Activated CD4-positive, alpha-beta T cell treated with anti-CD3 and anti-CD28 coated beads, Interleukin-2, amount 50 U/mL, for 4 hours (primary cell): ENCODE measurements at regions not wholly inside any gene's neighbourhood (a gene's known extent, or its start where the extent isn't known, plus 50 kb on each side); places are given as distances from the start of the nearest gene placed in this dataset.

Experiments used
- DNase-seq, 2 experiments: peaks; one replicate each; pipeline ENCODE4 v3.0.0-alpha.2; 2020

- DNase-seq = no peak
Measured at GRCh38 chr10:44083719-44084400, 301.0 kb downstream of the CXCL12 start.

DNA sequence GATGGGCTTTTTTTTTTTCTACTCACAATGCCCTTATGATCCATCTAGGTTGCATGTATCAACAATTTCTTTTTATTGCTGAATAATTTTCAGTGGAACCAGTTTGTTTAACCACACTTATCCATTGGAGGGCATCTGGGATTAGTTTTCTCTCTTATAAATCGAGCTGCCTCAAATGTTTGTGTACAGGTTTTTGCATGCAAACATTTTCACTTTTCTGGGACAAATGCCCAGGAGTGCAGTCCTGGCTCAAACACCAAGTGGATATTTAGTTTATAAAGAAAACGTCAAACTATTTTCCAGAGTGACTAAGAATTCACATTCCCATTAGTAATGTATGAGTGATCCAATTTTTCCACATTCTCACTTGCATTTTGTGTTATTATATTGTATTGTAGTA, 313.4 kb downstream of the CXCL12 start:
- DNase-seq = no peak

- DNase-seq = no peak
Measured at GRCh38 chr10:44070282-44070681, 314.6 kb downstream of the CXCL12 start.

DNA sequence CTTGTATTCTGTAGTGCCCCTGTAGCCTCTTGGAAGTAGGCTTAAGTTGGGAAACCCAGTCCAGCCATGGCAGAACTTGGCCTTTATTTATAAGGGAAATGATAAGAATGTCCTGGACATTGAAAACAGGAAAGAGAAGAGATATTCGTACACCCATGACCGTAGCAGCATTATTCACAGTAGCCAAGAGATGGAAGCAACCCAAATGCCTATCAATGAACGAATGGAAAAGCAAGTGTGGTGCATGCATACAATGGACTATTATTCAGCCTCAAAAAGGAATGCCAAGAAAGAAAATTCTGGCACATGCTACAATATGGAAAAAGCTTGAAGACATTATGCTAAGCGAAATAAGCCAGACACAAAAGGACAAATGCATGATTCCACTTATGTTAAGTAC, 315.3 kb downstream of the CXCL12 start:
- no peak for DNase-seq

DNA sequence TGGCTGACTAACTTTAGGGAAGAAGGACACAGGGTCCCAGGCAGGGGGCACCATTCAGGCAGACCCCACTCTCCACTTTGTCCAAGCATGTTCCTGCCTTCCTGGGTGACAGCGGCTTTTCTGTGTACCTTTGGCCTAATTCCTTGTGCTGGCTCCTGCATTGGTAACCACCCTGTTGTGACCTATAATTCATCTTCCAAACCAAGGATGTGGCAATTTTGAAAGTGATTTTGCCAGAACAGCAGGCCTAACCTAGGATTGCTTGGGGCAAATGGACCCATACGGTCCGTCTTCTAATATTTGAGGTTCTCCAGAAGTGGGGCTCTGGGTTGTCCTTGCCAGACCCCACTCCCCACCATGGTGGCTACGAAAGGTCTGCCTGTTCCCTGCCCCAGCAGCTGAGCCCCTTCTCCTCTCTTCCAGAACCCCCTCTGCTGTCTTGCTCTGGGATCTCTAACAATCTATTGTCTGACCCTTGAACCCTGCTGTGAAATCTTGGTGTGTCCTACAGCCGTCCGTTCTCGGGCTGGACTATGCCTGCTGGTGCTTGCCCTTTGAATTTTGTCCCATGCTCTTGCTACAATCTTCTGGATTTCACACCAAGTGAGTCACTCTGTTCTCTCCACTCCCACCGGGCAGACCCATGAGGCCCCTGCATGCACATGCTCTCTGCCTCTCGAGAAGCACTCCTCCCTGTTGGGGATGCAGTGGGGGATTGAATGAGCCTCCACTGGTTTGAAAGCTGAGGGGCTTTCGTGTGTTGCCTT, 316.0 kb downstream of the CXCL12 start:
- DNase-seq = no peak

- no peak for DNase-seq
Measured at GRCh38 chr10:44067432-44067831, 317.5 kb downstream of the CXCL12 start.

DNA sequence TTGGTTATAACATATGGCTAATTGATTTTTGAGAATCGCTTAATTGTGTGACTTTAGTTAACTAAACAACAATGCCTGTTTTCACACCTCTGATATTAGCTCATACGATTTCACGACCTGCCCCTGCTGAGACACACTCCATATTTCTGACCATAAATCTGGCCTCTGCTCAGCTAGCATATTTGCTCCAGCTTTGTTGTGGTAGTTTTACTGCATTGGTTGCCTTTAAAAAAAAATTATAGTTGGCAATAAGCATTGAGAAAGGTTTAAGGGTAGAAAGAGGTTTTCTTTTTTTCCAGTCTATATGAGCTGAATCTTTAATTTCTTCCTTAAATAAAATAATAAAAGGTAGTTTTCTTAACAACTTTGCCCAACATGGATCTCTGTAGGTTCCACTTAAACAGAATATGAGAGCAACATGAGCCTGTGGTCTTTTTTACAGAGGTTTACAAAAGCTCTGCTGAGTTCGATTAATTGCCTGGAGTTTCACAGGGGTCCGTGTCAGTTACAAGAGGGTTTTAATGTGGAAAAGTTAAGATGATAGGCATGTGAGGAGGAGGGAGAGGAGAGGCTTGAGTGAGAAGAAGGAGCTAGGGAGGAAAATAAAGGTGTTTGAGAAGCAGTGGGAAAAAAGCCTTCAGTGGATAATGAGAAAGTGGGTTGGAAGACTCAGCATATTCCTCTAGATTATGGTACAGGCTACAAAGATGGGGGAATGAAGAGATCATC, 318.2 kb downstream of the CXCL12 start:
- no peak for DNase-seq

DNA sequence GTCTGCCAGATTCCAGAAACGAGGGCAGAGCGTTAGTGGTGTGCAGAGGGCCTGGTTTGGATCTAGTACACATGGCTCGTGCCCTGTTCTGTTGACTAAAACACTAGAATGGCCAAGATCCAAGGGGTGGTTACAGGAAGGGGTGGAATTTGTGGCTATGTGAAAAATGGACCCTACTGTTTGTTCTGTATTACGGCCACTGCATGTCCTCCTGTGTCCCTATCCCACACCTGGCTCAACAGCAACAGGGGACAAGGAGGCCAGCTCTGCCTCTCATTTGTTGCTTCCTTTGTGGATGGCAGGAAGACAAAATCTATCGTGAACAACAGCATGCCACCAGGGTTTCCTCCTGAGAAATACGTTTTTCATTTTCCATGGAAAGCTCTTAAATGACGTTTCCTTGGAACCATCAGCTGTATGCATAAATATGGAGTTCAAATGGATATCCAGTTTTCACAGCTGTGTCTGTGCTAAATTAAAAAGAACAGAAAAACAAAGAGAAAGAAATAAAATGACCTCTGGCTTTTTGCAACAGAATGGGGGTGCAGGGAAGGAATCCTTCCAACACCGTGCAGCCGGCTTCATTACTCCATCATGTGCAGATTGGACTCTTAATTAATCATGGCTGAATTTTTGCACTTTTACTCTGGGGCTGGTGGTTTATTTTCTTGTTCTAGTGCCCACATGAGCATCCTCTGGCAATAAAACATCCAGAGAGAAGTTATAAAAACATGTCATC, 318.9 kb downstream of the CXCL12 start:
- DNase-seq = no peak

DNA sequence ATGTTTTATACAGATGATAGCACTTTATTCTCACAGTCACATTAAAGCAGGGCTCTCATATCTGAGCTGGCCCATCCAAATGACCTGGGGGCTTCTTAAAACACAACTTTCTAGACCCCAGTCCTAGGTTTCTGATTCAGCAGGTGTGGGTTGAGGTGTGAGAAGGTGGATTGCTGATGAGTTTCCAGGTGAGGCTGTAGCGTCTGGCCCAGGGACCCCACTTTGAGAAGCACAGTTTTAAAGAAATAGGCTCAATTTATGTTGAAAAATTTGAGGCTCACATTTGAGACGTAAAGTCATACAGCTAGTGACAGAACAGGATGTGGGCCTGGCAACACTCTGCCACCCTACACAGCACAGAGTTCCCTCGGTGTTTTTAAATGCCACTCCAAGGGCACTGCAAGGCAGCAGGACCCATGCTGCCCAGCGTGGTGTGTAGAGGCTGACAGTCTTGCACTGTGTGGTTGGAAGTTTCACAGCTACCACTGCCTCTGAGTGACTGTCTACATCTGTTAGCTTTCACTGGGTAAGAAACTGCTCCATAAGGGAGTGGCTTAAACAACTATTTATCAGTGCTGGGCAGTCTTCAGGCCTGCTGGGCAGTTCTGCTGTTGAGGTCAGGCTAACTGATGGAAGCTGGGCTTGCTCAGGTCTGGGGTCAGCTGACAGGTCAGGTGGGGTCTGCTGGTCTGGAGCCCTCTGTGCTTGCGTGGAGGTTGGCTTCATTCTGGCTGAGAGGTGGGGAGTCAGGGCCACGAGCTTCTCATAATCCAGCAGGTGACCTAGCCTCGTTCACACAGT, 319.7 kb downstream of the CXCL12 start:
- no peak for DNase-seq

GRCh38 chr10:44064317-44064716, 320.6 kb downstream of the CXCL12 start:
- DNase-seq = no peak

GRCh38 chr10:44063686-44064085, 321.2 kb downstream of the CXCL12 start:
- no peak for DNase-seq

DNA sequence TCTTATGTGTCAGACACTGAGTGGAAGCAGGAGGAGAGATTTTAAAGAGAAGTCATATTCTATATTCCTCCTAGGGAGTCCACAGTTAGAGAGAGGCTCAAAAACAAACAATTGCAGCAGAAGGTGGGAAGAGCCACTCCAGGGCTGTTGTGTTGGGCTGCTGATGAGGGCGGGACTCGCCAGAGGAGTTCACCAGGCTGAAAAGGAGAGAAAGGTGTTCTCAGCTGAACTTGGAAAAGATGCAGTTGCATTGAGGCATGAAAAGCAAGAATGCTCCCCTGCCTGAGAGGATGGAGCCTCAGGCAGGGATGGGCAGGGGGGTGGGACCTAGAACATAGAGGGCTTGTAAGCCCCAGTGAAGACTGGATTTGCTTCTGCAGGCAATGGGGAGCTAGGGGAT, 324.2 kb downstream of the CXCL12 start:
- no peak for DNase-seq

DNA sequence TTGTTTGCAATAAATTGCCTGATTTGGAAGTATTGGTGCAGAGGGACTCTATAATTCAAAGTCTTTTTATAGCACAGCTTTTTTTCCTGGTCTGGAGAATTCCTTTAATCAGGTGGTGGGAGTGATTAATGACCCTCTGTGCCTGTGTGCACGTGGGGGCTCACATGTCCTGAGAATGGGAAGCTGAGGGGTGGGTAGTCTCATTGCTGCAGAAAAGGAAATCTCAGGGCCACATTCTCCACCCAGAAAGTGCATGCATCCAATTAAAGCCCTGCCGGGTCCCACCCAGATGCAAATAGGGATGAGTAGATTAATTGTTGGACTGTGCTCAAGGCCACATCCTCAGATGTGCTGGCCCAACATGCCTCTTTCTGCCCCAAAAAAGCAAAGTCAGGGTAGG, 324.7 kb downstream of the CXCL12 start:
- no peak for DNase-seq

DNA sequence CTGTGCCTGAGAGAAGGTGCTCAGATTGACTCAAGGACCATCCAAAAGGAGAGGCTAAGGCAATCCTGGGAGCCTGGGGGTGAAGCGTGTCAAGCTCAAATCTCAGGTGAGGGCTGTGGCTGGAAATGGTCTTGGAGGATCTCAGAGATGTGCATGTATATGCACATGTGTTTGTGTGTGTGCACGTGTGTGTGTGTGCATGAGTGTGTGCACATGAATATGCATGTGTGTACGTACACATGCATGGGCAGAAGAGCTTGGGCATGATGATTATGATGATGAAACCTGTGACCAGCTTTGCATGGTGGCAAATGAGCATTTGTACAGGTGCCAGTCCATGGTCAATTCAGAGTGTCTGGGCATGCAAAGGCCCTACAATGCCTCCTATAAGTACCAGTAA, 326.6 kb downstream of the CXCL12 start:
- DNase-seq = no peak

GRCh38 chr10:44056967-44057805, 327.7 kb downstream of the CXCL12 start:
- DNase-seq = no peak

- DNase-seq = no peak
Measured at GRCh38 chr10:44056206-44056605, 328.7 kb downstream of the CXCL12 start.

GRCh38 chr10:44054046-44054445, 330.9 kb downstream of the CXCL12 start:
- no peak for DNase-seq

- DNase-seq = no peak
Measured at GRCh38 chr10:44053391-44053790, 331.5 kb downstream of the CXCL12 start.

- no peak for DNase-seq
Measured at GRCh38 chr10:44051584-44052385, 333.1 kb downstream of the CXCL12 start.

DNA sequence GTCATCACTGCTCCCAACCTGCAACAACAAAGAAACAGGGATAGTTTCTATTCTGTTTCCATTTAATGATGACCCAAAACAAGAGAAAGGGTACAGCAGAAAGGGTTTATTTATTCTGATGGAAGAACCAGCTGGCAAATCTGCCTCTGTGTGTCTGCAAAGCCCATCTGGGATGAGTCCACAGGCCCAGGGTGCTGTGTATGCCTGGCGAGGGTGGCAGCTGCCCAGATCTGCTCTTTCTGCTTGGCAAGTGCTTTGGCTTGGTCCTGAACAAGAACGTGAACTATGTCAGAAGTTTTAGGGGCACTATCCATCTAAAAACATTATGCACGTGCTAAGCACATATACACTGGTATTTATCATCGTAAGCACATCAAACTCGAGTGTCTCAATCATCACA, 333.8 kb downstream of the CXCL12 start:
- no peak for DNase-seq
